Calu3 (cell line): ENCODE measurements at regions not wholly inside any gene's neighbourhood (a gene's known extent, or its start where the extent isn't known, plus 50 kb on each side); places are given as distances from the start of the nearest gene placed in this dataset.

Experiments
- BruUV-seq: library from RNA; stranded (reverse); fragments of 400-500 nt; replicated peaks from 2 replicates; lab custom pipeline; 2021; lab: Mats Ljungman, UMichigan
- CTCF ChIA-PET: fragments of 300-600 bp; sonication (Branson Sonifier 250); formaldehyde crosslinking; loops from one replicate; lab custom pipeline; 2022; ENCODE audit warnings: antibody characterized with exemption; lab: Charles Lee
- DNase-seq: peaks from one replicate; pipeline ENCODE4 v3.0.0; 2022
- H3K27ac Mint-ChIP-seq: one replicate; pipeline ENCODE4 v1.8.0; 2022; ENCODE audit warnings: mixed read lengths; ENCODE audit not compliant: unreplicated experiment
- H3K27me3 Mint-ChIP-seq: one replicate; pipeline ENCODE4 v1.8.0; 2022; ENCODE audit warnings: mixed read lengths; ENCODE audit not compliant: unreplicated experiment
- H3K36me3 Mint-ChIP-seq: one replicate; pipeline ENCODE4 v1.8.0; 2022; ENCODE audit warnings: mild to moderate bottlenecking, moderate library complexity, mixed read lengths; ENCODE audit not compliant: insufficient read depth, unreplicated experiment
- H3K4me1 Mint-ChIP-seq: one replicate; pipeline ENCODE4 v1.8.0; 2022; ENCODE audit warnings: mild to moderate bottlenecking, low read depth, mixed read lengths; ENCODE audit not compliant: unreplicated experiment
- H3K4me3 Mint-ChIP-seq: one replicate; pipeline ENCODE4 v1.8.0; 2022; ENCODE audit warnings: mild to moderate bottlenecking, low read depth, moderate library complexity, mixed read lengths; ENCODE audit not compliant: unreplicated experiment
- H3K9me3 Mint-ChIP-seq: one replicate; pipeline ENCODE4 v1.8.0; 2022; ENCODE audit warnings: low read depth, mixed read lengths; ENCODE audit not compliant: unreplicated experiment
- CTCF ChIP-seq: fragments of 200-600 bp; IDR thresholded peaks from one replicate; pipeline ENCODE4 v1.8.0; 2022; ENCODE audit warnings: antibody characterized with exemption; ENCODE audit not compliant: unreplicated experiment
- intact Hi-C: fragments of 100-400 bp; cut with micrococcal nuclease; formaldehyde crosslinking; loops from one replicate; pipeline ENCODE4 v1.10.0; 2022; ENCODE audit not compliant: unreplicated experiment

DNA sequence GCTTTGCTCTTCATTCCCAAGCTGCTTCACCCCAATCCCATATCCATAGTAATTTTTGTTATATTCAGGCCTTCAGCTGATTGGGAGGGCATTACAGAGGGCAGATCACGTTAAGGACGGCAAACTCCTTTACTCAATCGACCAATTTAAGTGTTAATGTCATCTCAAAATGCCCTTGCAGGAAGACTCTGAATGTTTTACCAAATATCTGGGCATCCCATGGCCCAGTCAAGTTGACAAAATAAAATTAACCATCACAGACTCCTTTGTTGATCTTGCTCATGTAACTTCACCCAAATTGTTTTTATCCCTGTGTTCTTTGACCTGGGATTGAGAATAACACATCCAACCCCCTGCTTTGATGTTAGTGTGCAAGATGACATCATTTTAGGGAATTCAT, 1018.3 kb upstream of the LCORL start:
- intact Hi-C loops = no loop called here

GRCh38 chr4:19038231-19038630, 1016.7 kb upstream of the LCORL start:
- no peak overlapping the region for H3K27ac Mint-ChIP-seq
- no peaks in the 10 kb centered on the region for H3K36me3 Mint-ChIP-seq
- no TSS peak for BruUV-seq

More for the DNA sequence above, 1018.3 kb upstream of the LCORL start:
- Mint-ChIP-seq H3K36me3 (no peaks in the 10 kb centered on the region), H3K27me3 (no peaks in the 10 kb centered on the region), H3K27ac (no peak overlapping the region), H3K4me1 (no peaks in the 10 kb centered on the region), H3K9me3 (peaks cover 10% of the 10 kb centered on the region), H3K4me3 (no peak overlapping the region)
- DNase-seq = no peak
- CTCF ChIA-PET = no interaction called here
- no TSS peak for BruUV-seq
- TF ChIP-seq CTCF = no peak

GRCh38 chr4:19033816-19034733, 1012.5 kb upstream of the LCORL start:
- no peaks in the 10 kb centered on the region for H3K36me3 Mint-ChIP-seq
- H3K9me3 Mint-ChIP-seq = peaks cover 6% of the 10 kb centered on the region
- no TSS peak for BruUV-seq

More at GRCh38 chr4:19038231-19038630, 1016.7 kb upstream of the LCORL start:
- no peak overlapping the region for H3K4me3 Mint-ChIP-seq
- no peaks in the 10 kb centered on the region for H3K4me1 Mint-ChIP-seq
- no peak for DNase-seq
- no peaks in the 10 kb centered on the region for H3K27me3 Mint-ChIP-seq
- intact Hi-C loops = no loop called here
- CTCF ChIA-PET = no interaction called here
- H3K9me3 Mint-ChIP-seq = peaks cover 5% of the 10 kb centered on the region
- TF ChIP-seq CTCF = no peak

GRCh38 chr4:19030536-19030935, 1009.0 kb upstream of the LCORL start:
- Mint-ChIP-seq H3K4me3 (no peak overlapping the region), H3K27me3 (no peaks in the 10 kb centered on the region), H3K36me3 (no peaks in the 10 kb centered on the region), H3K27ac (no peak overlapping the region), H3K4me1 (no peaks in the 10 kb centered on the region), H3K9me3 (peaks cover 9% of the 10 kb centered on the region)
- intact Hi-C loops = no loop called here
- CTCF ChIA-PET = interaction anchor here (0.6 kb wide), 1 partner anchor 1544 kb away, joined by 9 read pairs; no protein-coding TSS in a partner anchor
- no peak for DNase-seq
- no TSS peak for BruUV-seq
- TF ChIP-seq CTCF = no peak

More at GRCh38 chr4:19033816-19034733, 1012.5 kb upstream of the LCORL start:
- no peak for DNase-seq
- no peaks in the 10 kb centered on the region for H3K27me3 Mint-ChIP-seq
- TF ChIP-seq CTCF = no peak
- H3K4me1 Mint-ChIP-seq = no peaks in the 10 kb centered on the region
- H3K4me3 Mint-ChIP-seq = no peak overlapping the region
- intact Hi-C loops = no loop called here
- CTCF ChIA-PET = no interaction called here
- no peak overlapping the region for H3K27ac Mint-ChIP-seq
